Ishikawa (cell line): ENCODE measurements at regions not wholly inside any gene's neighbourhood (a gene's known extent, or its start where the extent isn't known, plus 50 kb on each side); places are given as distances from the start of the nearest gene placed in this dataset.

Experiments used
- CEBPB ChIP-seq: IDR thresholded peaks from 2 replicates; pipeline ENCODE4 v1.6.1; 2012
- EP300 ChIP-seq: IDR thresholded peaks from 2 replicates; pipeline ENCODE4 v1.6.1; 2012; ENCODE audit warnings: borderline replicate concordance
- FOXM1 ChIP-seq: IDR thresholded peaks from 2 replicates; pipeline ENCODE4 v1.6.1; 2012; ENCODE audit warnings: low read depth, borderline replicate concordance
- MAX ChIP-seq: IDR thresholded peaks from 2 replicates; pipeline ENCODE4 v1.6.1; 2012
- NFIC ChIP-seq: IDR thresholded peaks from 2 replicates; pipeline ENCODE4 v1.6.1; 2012
- REST ChIP-seq: IDR thresholded peaks from 2 replicates; pipeline ENCODE4 v1.6.1; 2012; ENCODE audit warnings: low read depth, mild to moderate bottlenecking
- TAF1 ChIP-seq: IDR thresholded peaks from 2 replicates; pipeline ENCODE4 v1.6.1; 2012; ENCODE audit warnings: low read depth, mild to moderate bottlenecking
- TEAD4 ChIP-seq: IDR thresholded peaks from 2 replicates; pipeline ENCODE4 v1.6.1; 2012

- no peak for TF ChIP-seq MAX
- no peak for TF ChIP-seq TAF1
- no peak for TF ChIP-seq REST
- no peak for TF ChIP-seq EP300
- no peak for TF ChIP-seq FOXM1
- TF ChIP-seq CEBPB = no peak
- TF ChIP-seq TEAD4 = no peak
- TF ChIP-seq NFIC = no peak
These were observed 138.4 kb upstream of the ARX start for GRCh38 chrX:25154168-25154567.
